Urinary bladder (tissue), 3 donors: ENCODE measurements at regions not wholly inside any gene's neighbourhood (a gene's known extent, or its start where the extent isn't known, plus 50 kb on each side); places are given as distances from the start of the nearest gene placed in this dataset.
A peak's percentile ranks its signal among the peaks of the same experiment; 100 is the strongest.
"Not testable (repeated sequence)": the region's sequence is repeated elsewhere in the genome, so short reads cannot be mapped to it uniquely, and the experiment has no call there.

Experiments
- DNase-seq: peaks from one replicate; pipeline ENCODE4 v3.0.0-alpha.2; 2015; ENCODE audit errors: extremely low spot score
- H3K27ac ChIP-seq: one replicate; pipeline ENCODE4 v1.5.1; 2013; ENCODE audit warnings: low read depth, mild to moderate bottlenecking, moderate library complexity
- H3K36me3 ChIP-seq: one replicate; pipeline ENCODE4 v1.6.1; 2013; ENCODE audit warnings: mild to moderate bottlenecking, moderate library complexity; ENCODE audit not compliant: insufficient read depth
- H3K4me1 ChIP-seq: one replicate; pipeline ENCODE4 v1.6.1; 2013; ENCODE audit warnings: mild to moderate bottlenecking, moderate library complexity; ENCODE audit not compliant: insufficient read depth
- H3K4me3 ChIP-seq: one replicate; pipeline ENCODE4 v1.5.1; 2013; ENCODE audit warnings: low read depth, low read length
- WGBS: extraction: QIAGEN DNeasy Blood & Tissue Kit; methylation state at CpG from one replicate; pipeline ENCODE4 v1.1.7; 2013; 5-methylcytosine and 5-hydroxymethylcytosine counted together
- donor health status: healthy with polysubstance abuse.
- donor health status: healthy.

GRCh38 chr13:46479283-46479682, 73.7 kb upstream of the LRCH1 start:
- Histone ChIP-seq H3K4me1 (no peaks in the 10 kb centered on the region), H3K27ac (no peak overlapping the region), H3K36me3 (no peaks in the 10 kb centered on the region), H3K4me3 (no peak overlapping the region)
- 96% methylated on average over 1 of the region's 1 CpG for WGBS
- DNase-seq = no peak

GRCh38 chr13:46478651-46479050, 74.3 kb upstream of the LRCH1 start:
- Histone ChIP-seq H3K4me3 (no peak overlapping the region), H3K36me3 (no peaks in the 10 kb centered on the region), H3K27ac (no peak overlapping the region), H3K4me1 (no peaks in the 10 kb centered on the region)
- peak; percentile 18 for DNase-seq
- 28% methylated on average over 1 of the region's 1 CpG for WGBS

DNA sequence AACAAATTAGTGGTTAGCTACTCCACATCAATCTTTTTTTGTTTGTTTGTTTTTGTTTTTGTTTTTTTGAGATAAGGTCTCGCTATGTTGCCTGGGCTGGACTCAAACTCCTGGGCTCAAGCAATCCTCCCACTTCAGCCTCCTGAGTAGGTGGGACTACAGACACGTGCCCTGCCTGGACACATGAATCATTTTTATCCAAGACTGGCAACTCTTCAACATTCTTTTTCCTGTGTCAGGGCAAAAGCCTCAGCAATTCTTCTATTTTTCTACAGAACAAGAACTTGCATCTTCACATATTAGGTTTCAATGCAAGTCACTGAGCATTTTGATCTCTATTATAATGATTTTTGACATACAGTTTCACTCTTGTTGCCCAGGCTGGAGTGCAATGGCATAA, 76.8 kb upstream of the LRCH1 start:
- no peaks in the 10 kb centered on the region for H3K36me3 ChIP-seq
- no peak for DNase-seq
- 53% methylated on average over 2 of the region's 2 CpGs for WGBS
- no peaks in the 10 kb centered on the region for H3K4me1 ChIP-seq
- no peak overlapping the region for H3K27ac ChIP-seq
- H3K4me3 ChIP-seq = no peak overlapping the region

- H3K4me3 ChIP-seq = no peak overlapping the region
- no peaks in the 10 kb centered on the region for H3K4me1 ChIP-seq
- DNase-seq = no peak
- H3K27ac ChIP-seq = no peak overlapping the region
- no peaks in the 10 kb centered on the region for H3K36me3 ChIP-seq
- 63% methylated on average over 6 of the region's 6 CpGs for WGBS
These were observed 77.4 kb upstream of the LRCH1 start for GRCh38 chr13:46475541-46475991.

- no peak overlapping the region for H3K4me3 ChIP-seq
- H3K27ac ChIP-seq = no peak overlapping the region
- 82% methylated on average over 3 of the region's 3 CpGs for WGBS
- no peaks in the 10 kb centered on the region for H3K36me3 ChIP-seq
- H3K4me1 ChIP-seq = no peaks in the 10 kb centered on the region
- DNase-seq = no peak
These were observed 79.2 kb upstream of the LRCH1 start for GRCh38 chr13:46473806-46474205.

DNA sequence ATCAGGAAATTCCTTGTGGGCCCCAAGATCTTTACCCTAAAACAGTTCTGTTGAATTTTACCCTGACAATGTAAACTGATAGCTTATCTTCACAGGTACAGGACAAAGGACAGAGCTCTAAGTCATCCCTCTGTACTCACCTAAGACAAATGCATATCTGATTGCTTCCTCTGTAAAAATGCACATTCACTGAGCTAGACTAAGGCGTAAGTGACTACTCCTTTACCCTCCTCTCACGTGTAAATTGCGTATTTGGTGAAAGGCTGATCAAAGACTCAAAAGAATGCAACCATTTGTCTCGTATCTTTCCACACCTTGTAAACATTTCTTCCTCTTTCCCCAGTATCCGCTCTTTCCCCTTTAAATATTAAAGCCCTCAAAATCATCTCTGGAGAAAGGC, 80.6 kb upstream of the LRCH1 start:
- Histone ChIP-seq H3K4me3 (no peak overlapping the region), H3K36me3 (no peaks in the 10 kb centered on the region), H3K27ac (no peak overlapping the region), H3K4me1 (no peaks in the 10 kb centered on the region)
- DNase-seq = no peak
- 81% methylated on average over 5 of the region's 5 CpGs for WGBS

GRCh38 chr13:46469699-46470098, 82.6 kb upstream of the RUBCNL start:
- not testable (repeated sequence) for H3K4me1 ChIP-seq, DNase-seq, H3K4me3 ChIP-seq, H3K27ac ChIP-seq, H3K36me3 ChIP-seq
- 90% methylated on average over 12 of the region's 12 CpGs for WGBS

GRCh38 chr13:46468570-46469463, 81.8 kb upstream of the RUBCNL start:
- Histone ChIP-seq H3K4me1 (no peaks in the 10 kb centered on the region), H3K4me3 (no peak overlapping the region), H3K27ac (no peak overlapping the region), H3K36me3 (no peaks in the 10 kb centered on the region)
- WGBS = 10% methylated on average over 2 of the region's 2 CpGs
- peak; percentile 33 for DNase-seq

GRCh38 chr13:46467694-46468093, 80.6 kb upstream of the RUBCNL start:
- not testable (repeated sequence) for H3K36me3 ChIP-seq, H3K4me3 ChIP-seq

GRCh38 chr13:46466074-46466473, 79.0 kb upstream of the RUBCNL start:
- not testable (repeated sequence) for H3K4me3 ChIP-seq, H3K27ac ChIP-seq, H3K4me1 ChIP-seq, DNase-seq, H3K36me3 ChIP-seq
- WGBS = 90% methylated on average over 7 of the region's 7 CpGs

More at GRCh38 chr13:46467694-46468093, 80.6 kb upstream of the RUBCNL start:
- not testable (repeated sequence) for DNase-seq, H3K4me1 ChIP-seq, H3K27ac ChIP-seq
- 63% methylated on average over 10 of the region's 10 CpGs for WGBS

DNA sequence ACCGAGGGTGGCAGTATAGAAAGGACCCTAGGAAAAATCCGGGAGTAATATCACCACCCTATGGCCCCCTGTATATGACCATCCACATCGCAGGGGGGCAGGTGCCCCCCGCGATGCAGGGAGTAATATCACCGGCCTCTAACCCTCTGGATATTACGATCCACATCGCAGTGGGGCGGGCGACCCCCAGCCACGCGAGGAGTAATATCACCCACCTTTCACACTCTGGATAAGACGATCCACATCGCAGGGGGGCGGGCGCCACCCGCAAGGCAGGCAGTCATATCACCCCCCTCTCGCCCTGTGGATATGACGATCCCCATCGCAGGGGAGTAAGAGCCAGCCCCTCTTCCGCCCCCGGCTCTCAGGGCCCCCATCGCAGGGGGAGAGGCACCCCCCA, 76.7 kb upstream of the RUBCNL start:
- DNase-seq = no peak
- H3K36me3 ChIP-seq = no peaks in the 10 kb centered on the region
- H3K4me3 ChIP-seq = no peak overlapping the region
- no peak overlapping the region for H3K27ac ChIP-seq
- H3K4me1 ChIP-seq = no peaks in the 10 kb centered on the region
- 92% methylated on average over 23 of the region's 23 CpGs for whole genome bisulfite sequencing

GRCh38 chr13:46460223-46460622, 73.2 kb upstream of the RUBCNL start:
- 90% methylated on average over 4 of the region's 4 CpGs for WGBS
- DNase-seq, H3K36me3 ChIP-seq, H3K4me1 ChIP-seq, H3K4me3 ChIP-seq, H3K27ac ChIP-seq: not testable (repeated sequence)

DNA sequence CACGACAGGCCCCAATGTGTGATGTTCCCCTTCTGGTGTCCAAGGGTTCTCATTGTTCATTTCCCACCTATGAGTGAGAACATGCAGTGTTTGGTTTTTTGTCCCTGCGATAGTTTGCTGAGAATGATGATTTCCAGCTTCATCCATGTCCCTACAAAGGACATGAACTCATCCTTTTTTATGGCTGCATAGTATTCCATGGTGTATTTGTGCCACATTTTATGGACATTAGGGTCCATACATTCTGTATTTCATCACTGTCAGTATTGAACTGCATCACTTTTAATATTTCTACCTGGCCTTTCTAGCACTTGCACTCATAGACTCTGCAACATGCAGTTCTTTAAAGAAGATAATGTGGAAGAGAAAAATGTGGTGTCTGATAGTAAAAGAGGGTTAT, 70.2 kb upstream of the RUBCNL start:
- H3K4me3 ChIP-seq, H3K4me1 ChIP-seq, DNase-seq, H3K36me3 ChIP-seq, H3K27ac ChIP-seq: not testable (repeated sequence)
- 92% methylated on average over 2 of the region's 2 CpGs for WGBS

DNA sequence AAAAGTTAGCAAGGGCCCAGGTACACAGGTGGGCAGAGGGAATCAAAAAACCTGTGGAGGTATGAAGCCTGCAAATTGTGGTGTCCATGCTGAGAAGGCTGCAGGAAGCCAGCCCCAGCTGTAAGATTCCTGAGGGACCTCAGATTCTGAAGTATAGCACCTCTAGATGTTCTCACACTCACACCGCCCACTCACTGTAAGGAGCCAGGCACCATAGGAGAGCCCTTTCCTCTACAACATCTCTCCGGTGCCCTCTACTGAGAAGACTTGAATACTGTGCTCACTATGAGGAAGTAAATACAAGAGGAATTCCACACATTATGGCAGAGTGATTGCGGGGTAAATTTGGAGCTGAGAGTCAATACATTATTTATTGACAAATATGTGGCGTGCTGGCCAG, 68.9 kb upstream of the RUBCNL start:
- not testable (repeated sequence) for DNase-seq, H3K36me3 ChIP-seq, H3K4me3 ChIP-seq, H3K27ac ChIP-seq, H3K4me1 ChIP-seq
- 62% methylated on average over 4 of the region's 4 CpGs for WGBS
